ENCODE measurements at regions not wholly inside any gene's neighbourhood (a gene's known extent, or its start where the extent isn't known, plus 50 kb on each side); places are given as distances from the start of the nearest gene placed in this dataset.
"Not testable (repeated sequence)": the region's sequence is repeated elsewhere in the genome, so short reads cannot be mapped to it uniquely, and the experiment has no call there.

DNA sequence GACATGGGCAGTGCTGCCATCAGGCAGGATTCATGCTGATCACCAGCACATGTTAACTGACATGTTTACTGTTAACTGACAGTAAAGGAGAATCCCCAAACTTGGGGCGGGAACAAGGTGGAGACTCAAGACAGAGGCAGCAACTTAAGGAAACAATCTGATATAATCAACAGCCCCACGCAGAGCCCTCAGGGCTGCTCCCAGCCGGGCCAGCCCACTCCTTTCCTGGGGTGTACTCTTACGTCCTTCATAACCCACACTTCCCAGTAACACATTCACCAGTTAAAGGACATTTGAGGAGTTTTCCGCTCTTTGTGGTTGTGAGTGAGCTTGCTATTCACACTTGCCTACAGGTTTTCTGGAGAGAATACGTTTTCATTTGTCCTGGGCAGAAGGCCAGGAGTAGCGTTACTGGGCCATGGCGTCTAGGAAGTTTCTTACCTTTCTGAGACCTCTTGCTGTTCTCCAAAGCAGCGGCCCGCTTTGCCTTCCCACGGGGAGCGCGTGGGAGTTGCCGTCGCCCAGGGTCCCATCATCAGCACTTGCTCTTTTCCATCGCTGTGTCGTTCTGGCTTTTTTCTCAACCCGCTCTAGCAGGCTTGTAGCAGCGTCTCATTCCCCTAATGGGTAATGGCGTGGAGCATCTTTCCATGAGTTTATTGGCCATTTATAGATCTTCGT is 56.4 kb downstream of the FOXF2 start:
- TF ChIP-seq, protein P1, sequence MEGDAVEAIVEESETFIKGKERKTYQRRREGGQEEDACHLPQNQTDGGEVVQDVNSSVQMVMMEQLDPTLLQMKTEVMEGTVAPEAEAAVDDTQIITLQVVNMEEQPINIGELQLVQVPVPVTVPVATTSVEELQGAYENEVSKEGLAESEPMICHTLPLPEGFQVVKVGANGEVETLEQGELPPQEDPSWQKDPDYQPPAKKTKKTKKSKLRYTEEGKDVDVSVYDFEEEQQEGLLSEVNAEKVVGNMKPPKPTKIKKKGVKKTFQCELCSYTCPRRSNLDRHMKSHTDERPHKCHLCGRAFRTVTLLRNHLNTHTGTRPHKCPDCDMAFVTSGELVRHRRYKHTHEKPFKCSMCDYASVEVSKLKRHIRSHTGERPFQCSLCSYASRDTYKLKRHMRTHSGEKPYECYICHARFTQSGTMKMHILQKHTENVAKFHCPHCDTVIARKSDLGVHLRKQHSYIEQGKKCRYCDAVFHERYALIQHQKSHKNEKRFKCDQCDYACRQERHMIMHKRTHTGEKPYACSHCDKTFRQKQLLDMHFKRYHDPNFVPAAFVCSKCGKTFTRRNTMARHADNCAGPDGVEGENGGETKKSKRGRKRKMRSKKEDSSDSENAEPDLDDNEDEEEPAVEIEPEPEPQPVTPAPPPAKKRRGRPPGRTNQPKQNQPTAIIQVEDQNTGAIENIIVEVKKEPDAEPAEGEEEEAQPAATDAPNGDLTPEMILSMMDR (IDR thresholded peaks at IDR 0.05; ENCODE audit: insufficient read depth, low read depth, low read length, missing control alignments) = no peak
- H3K4me3 ChIP-seq (ENCODE audit: low read depth, low read length) = no peak overlapping the region
- no peak for DNase-seq (ENCODE audit: low read depth)

DNA sequence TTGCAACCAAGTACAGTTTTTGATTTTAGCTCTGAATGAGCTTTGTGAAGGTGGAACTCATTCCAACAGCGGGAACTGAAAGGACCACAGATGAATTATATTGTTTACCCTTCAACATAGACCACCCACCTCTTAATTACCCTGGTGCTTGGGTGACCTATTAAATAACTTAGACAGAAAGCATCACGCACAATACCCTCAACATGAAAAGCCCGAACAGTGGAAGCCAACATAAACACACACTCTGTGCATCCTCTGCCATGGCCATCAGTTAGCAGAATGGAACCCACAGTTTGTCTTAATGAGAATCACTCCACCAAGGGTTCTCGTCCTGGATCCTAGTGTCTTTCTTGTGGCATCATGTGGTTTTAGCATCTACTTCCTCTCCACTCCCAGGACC is 60.5 kb downstream of the FOXF2 start:
- TF ChIP-seq, protein P1 (IDR thresholded peaks at IDR 0.05; ENCODE audit: insufficient read depth, low read depth, low read length, missing control alignments) = no peak
- no peak for DNase-seq (ENCODE audit: low read depth)
- H3K4me3 ChIP-seq (ENCODE audit: low read depth, low read length) = no peak overlapping the region

DNA sequence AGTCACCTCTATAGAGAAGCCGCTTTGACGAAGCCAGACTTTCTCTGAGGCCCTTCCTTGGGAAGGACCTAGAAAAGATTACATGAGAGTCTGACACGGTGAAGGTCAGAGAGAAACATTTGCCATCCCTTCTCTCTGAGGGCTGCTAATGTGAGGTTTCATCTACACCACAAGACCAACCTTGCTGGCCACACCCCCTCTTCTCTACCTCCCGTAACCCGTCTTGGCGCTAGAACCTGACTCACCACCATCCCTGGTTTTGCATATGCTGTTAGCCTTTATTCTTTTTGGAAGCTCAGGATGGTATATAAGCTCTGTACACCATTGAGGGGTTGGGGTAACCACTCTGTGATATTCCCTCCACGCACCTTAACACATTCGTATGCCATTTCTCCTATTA is 63.6 kb downstream of the FOXF2 start:
- TF ChIP-seq, protein P1 (IDR thresholded peaks at IDR 0.05; ENCODE audit: insufficient read depth, low read depth, low read length, missing control alignments) = no peak
- H3K4me3 ChIP-seq (ENCODE audit: low read depth, low read length) = no peak overlapping the region
- DNase-seq (ENCODE audit: low read depth) = no peak

DNA sequence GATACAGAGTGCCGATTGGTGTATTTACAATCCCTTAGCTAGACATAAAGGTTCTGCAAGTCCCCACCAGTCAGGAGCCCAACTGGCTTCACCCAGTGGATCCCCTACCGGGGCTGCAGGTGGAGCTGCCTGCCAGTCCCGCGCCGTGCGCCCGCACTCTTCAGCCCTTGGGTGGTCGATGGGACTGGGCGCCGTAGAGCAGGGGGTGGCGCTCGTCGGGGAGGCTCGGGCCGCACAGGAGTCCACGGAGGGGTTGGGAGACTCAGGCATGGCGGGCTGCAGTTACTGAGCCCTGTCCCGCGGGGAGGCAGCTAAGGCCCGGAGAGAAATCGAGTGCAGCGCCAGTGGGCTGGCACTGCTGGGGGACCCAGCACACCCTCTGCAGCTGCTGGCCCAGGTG is 67.4 kb downstream of the FOXF2 start:
- not testable (repeated sequence) for H3K4me3 ChIP-seq (ENCODE audit: low read depth, low read length); DNase-seq (ENCODE audit: low read depth)

DNA sequence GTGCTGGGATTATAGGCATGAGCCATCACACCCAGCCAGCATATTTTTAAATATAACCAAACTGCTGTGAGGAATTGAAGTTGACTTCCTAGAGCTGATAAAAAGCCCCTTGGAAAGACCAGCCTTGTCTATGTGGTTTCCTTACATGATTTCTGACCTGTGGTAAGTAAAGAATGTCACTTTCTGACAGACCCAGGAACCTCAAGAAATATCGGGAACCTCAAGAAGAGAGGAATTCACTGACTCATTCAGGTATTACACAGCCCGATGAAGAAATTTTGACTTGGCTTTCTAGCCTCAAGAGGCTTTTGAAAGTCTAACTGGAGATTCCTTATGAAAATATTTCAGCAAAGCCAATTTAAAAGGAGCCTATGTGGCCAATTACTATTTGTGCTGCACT is 71.8 kb downstream of the FOXF2 start:
- peak; percentile 71 for DNase-seq (ENCODE audit: low read depth)
- TF ChIP-seq, protein P1 (IDR thresholded peaks at IDR 0.05; ENCODE audit: insufficient read depth, low read depth, low read length, missing control alignments) = no peak

DNA sequence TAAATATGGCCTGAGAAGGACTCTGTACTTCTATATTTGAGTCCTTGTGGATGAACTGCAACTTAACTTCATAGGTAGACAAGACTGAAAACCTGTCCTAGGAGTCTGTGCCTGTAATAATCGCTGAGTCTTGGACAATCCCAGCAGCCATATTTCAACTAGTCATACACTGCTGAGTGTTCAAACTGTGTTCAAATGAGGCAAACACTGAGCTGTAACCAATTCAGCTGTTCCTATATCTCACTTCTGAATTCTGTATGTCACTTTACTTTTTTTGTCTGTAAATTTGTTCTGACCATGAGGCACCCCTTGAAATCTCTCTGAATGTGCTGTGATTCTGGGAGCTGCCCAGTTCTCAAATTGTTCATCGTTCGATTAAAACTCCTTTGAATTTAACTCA is 72.4 kb downstream of the FOXF2 start:
- TF ChIP-seq, protein P1 (IDR thresholded peaks at IDR 0.05; ENCODE audit: insufficient read depth, low read depth, low read length, missing control alignments) = no peak
- no peak for DNase-seq (ENCODE audit: low read depth)
- H3K4me3 ChIP-seq (ENCODE audit: low read depth, low read length) = no peak overlapping the region

More for the DNA sequence above, 71.8 kb downstream of the FOXF2 start:
- no peak overlapping the region for H3K4me3 ChIP-seq (ENCODE audit: low read depth, low read length)

- H3K4me3 ChIP-seq (ENCODE audit: low read depth, low read length) = no peak overlapping the region
- TF ChIP-seq, protein P1 (IDR thresholded peaks at IDR 0.05; ENCODE audit: insufficient read depth, low read depth, low read length, missing control alignments) = no peak
- DNase-seq (ENCODE audit: low read depth) = no peak
These were observed 73.9 kb downstream of the FOXF2 start for GRCh38 chr6:1463275-1463674.
